HG03439 (cell line): ENCODE measurements at regions not wholly inside any gene's neighbourhood (a gene's known extent, or its start where the extent isn't known, plus 50 kb on each side); places are given as distances from the start of the nearest gene placed in this dataset.

ENCODE experiments used
- ATAC-seq: cut with Tn5 transposase; IDR thresholded peaks from one replicate; pipeline ENCODE4 v1.9.1; 2021; ENCODE audit warnings: mild to moderate bottlenecking, moderate library complexity; ENCODE audit not compliant: unreplicated experiment

DNA sequence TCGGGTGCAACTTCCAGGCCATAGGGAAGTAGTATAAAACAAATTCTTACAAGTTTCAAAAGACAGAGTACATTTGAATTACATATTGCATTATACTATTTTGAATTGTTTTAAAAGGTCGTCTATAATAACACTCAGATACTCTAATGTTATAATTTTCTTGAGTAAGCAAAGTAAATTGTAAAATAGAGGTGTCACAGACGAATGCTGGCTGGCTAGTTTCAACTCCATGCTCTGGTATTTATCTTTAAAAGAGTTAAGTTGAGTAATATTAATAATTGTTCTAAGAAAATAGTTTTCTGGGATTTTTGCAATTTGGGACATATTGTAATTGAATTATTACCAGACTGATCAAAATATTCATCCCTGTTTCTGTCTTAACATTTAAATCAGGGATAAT is 764.9 kb downstream of the TECRL start:
- no peak for ATAC-seq

- ATAC-seq: no peak
Observed at GRCh38 chr4:63637270-63637669, 772.0 kb downstream of the TECRL start.

- ATAC-seq: no peak
Observed at GRCh38 chr4:63632858-63633257, 776.4 kb downstream of the TECRL start.

- ATAC-seq: no peak
Observed at GRCh38 chr4:63620271-63620670, 789.0 kb downstream of the TECRL start.

- no peak for ATAC-seq
Observed at GRCh38 chr4:63619771-63620170, 789.5 kb downstream of the TECRL start.

GRCh38 chr4:63618883-63619718 is 790.1 kb downstream of the TECRL start:
- ATAC-seq: no peak

DNA sequence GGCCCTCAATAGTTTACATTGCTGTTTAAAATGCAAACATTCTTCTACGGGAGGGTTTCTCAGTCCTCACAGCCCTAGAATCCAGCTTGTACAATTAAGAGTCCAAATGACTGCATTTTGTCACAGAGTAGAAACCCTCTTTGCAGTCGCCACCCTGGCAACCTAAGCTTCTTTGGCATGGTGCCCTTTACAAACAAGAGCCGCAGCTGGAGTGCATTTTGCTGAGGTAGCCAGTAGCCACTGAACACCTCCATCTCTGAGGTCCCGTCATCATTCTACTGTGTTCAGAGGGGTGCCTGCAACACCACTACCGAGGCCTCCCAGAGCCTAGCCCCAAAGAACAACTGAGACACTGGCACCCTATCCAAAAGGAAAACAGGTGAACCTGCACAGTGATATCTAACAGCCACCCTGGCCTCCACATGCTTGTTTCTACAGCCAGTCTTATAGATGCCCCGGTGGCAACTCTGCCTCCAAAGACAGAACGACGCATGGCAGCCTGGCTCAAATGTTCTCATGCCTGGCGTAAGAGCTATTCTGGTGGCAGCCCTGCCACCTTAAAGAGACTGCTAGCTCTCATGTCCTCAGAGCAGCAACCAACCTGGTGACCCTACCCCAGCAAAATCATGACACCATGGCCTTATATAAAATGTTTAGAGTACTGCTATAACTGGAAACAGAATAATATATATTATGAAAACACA is 801.9 kb downstream of the TECRL start:
- ATAC-seq: no peak

DNA sequence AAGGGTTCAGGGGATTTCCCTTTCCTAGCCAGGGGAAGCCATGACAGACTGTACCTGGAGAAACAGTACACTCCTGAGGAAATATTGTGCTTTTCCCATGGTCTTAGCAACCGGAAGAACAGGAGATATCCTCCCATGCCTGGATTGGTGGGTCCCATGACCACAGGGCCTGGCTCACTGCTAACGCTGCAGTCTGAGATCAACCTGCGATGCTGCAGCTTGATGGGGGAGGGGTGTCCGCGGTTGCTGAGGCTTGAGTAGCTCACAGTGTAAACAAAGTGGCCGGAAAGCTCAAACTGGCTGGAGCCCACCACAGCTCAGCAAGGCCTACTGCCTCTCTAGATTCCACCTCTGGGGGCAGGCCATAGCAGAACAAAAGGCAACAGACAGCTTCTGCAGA is 819.5 kb downstream of the TECRL start:
- no peak for ATAC-seq

DNA sequence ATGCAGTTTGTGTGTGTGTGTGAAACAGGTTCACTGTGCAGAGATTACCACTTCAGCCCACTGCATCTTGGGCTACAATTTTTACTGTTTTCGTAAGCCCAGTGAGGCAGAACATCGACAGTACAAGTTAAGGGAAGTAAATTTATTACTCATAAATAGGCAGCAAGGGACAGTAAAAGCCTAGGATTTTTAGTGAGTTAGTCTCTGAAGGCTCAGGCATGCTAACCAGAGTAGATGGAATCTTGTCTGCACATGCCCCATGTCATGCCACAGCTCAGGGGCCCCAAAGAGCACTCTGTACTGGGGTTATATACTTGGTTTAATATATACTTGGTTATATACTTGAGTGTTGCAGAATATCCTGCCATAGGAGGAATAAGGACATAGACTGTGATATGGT is 825.7 kb downstream of the TECRL start:
- no peak for ATAC-seq

GRCh38 chr4:63583007-63583406 is 826.2 kb downstream of the TECRL start:
- no peak for ATAC-seq

GRCh38 chr4:63580796-63581475 is 828.3 kb downstream of the TECRL start:
- ATAC-seq: no peak

DNA sequence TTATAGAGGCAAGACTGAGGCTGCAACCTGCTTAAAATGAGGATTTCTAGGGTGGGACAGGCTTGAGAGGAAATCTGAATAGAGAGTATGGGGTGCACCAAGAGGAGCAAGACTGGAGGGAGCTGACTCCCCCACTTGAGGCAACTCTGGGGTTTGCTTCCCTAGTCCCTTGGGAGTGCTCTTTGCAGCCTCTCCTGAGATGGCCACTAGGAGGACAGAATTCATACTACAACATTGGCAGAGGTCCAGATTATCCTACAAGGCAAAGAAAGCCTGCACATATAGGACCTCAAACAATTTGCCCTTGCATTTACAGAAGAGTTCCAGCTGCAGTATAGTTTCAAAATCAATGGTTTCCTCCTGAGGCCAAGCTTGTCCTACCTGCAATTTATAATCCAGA is 830.9 kb downstream of the TECRL start:
- ATAC-seq: no peak

DNA sequence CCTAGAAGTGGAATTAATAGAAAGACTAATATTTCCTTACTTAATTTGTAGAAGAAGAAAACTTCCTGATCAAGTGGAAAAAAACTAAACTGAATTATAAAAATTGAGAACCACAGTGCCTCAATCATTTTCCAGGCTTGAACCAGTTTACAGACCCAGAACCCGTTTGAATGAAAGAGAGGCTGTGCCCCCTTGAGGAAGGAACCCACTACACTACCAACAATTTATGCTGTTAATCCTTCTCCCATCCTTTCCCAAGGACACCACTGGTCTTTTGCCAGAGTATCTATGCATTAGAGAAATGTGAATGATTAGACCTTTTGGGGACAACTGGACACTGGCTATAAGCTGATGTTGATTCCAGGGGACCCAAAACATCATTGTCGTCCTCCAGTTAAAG is 842.6 kb downstream of the TECRL start:
- no peak for ATAC-seq

DNA sequence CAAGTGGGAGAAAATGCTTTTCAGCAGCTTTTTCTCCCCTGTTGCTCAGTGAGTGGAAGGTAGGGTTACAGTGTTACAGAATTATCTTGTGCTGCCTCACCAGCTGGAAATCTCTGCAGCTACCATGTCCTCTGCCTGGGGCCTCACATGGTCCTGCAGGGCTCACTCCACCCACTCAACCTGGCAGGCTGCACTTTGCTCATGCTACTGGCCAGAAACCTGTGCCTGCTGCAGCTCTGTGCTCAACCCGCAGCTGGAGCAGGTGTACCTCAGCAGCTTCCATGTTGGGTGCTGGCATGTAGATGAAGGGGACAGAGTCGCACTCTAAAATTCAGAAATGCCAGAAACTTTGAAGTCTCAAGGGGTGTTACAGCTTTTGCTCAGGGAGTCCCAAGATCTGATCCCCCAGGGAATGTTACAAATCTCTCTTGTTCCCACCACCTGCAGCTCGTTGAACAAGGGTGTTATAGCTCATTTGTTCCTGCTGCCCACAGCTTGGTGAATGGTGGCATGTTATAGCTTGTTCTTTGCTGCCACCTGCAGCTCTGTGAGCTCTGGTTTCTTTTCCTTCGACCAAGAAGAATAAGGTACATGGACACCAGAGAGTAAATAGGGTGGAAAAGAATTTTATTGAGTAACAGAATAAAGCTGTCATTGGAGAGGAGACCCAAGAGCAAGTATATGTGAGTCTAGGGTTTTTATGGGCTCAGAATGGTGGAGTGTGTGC is 845.8 kb downstream of the TECRL start:
- ATAC-seq: no peak

DNA sequence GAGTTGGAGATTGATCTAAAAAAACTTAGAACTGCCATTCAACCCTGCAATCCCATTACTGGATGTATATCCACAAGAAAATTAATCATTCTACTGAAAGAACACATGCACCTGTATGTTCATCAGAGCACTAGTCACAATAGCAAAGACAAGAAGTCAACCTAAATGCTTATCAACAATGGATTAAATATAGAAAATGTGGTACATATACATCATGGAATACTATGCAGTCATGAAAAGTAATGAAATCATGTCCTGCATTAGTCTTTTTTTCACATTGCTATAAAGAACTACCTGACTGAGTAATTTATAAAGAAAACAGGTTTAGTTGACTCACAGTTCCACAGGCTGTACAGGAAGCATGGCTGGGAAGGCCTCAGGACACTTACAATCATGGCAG is 850.5 kb downstream of the TECRL start:
- ATAC-seq: no peak

GRCh38 chr4:63556332-63556731 is 852.9 kb downstream of the TECRL start:
- ATAC-seq: no peak

GRCh38 chr4:63553123-63553522 is 856.1 kb downstream of the TECRL start:
- no peak for ATAC-seq

DNA sequence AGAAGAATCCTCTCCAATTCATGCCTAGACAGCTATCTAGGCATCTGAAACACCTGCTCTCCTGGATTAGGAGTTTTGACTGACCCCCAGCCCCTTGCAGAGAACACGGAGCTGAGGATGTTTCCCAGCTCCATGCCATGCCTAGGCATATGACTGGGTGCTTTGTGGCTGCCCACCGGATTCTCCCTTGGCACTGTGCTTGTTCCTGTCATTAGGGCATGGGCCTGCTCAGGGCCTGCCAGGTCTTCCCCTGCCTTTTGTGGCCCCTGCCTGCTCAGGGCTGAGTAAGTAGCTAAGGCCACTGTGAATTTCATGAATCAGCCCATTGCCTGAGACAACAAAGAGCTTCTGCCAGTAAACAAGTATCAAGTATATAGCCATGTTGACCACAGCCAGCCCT is 867.4 kb downstream of the TECRL start:
- no peak for ATAC-seq

GRCh38 chr4:63529581-63530337 is 879.5 kb downstream of the TECRL start:
- ATAC-seq: no peak

GRCh38 chr4:63528256-63528991 is 880.8 kb downstream of the TECRL start:
- no peak for ATAC-seq
